OCI-LY3 (cell line): ENCODE measurements at regions not wholly inside any gene's neighbourhood (a gene's known extent, or its start where the extent isn't known, plus 50 kb on each side); places are given as distances from the start of the nearest gene placed in this dataset.

Experiments
- EZH2phosphoT487 ChIP-seq: fragments of 200-600 bp; shearing (Covaris generic); IDR thresholded peaks from 2 replicates; pipeline ENCODE4 v1.6.1; 2018; ENCODE audit warnings: antibody characterized with exemption, mixed run types, low read depth
- TF ChIP-seq, protein P1 (sequence below): fragments of 200-600, 300-600 bp; sonication (generic); IDR thresholded peaks from 2 replicates; pipeline ENCODE4 v1.5.1; 2014; ENCODE audit warnings: antibody characterized with exemption, low read length, low read depth

DNA sequence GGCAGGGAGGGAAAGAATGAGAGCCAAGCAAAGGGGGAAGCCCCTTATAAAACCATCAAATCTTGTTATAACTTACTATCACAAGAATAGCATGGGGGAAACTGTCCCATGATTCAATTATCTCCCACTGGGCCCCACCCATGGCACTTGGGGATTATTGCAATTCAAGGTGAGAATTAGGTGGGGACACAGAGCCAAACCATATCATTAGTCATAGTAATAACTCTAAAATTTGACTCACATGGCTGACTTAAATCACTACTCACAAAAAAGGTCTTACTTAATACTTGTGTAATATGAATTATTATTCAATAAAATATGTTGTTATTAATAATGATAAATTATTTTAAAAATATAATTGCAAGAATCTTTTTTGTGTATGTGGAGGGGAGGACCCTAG lies 178.1 kb upstream of the TCF21 start:
- TF ChIP-seq, protein P1, sequence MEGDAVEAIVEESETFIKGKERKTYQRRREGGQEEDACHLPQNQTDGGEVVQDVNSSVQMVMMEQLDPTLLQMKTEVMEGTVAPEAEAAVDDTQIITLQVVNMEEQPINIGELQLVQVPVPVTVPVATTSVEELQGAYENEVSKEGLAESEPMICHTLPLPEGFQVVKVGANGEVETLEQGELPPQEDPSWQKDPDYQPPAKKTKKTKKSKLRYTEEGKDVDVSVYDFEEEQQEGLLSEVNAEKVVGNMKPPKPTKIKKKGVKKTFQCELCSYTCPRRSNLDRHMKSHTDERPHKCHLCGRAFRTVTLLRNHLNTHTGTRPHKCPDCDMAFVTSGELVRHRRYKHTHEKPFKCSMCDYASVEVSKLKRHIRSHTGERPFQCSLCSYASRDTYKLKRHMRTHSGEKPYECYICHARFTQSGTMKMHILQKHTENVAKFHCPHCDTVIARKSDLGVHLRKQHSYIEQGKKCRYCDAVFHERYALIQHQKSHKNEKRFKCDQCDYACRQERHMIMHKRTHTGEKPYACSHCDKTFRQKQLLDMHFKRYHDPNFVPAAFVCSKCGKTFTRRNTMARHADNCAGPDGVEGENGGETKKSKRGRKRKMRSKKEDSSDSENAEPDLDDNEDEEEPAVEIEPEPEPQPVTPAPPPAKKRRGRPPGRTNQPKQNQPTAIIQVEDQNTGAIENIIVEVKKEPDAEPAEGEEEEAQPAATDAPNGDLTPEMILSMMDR = no peak
- TF ChIP-seq EZH2phosphoT487 = no peak
